ENCODE measurements at regions not wholly inside any gene's neighbourhood (a gene's known extent, or its start where the extent isn't known, plus 50 kb on each side); places are given as distances from the start of the nearest gene placed in this dataset.

DNA sequence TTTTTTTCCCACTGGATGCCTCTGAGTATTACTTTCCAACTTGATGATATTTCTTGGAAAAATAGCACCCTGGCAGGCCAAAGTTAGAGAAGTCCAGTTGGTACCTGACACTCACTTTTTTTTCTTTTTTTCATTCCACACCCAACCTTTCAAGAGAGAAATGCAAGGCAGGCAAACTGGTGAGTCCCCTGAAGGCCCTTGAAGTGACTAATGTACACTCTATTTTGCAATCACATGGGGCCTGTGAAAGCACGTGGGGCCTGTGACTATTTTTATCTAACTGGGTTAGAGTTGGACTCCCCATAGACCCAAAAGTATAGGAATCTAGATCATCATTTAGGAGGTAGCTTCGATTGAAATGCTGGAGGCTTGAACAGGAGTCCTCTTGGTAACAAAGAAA lies 316.7 kb downstream of the CHL1 start:
- WGBS (ENCODE audit: low lambda C conversion rate) = 5% methylated on average over 2 of the region's 2 CpGs
- Histone ChIP-seq H3K4me2 (no peak overlapping the region), H3K36me3 (replicated peaks in 1 of 2; ENCODE audit: control insufficient read depth in 1 of 2, insufficient read depth in 2 of 2, low read length in 1 of 2) (no peaks in the 10 kb centered on the region), H3F3A (replicated peaks; ENCODE audit: insufficient read depth) (no peaks in the 10 kb centered on the region), H3K9me3 (peaks cover 4% of the 10 kb centered on the region; the same call in 1 of the 2 replicates), H3K27ac (ENCODE audit: low read depth in 2 of 2, low read length in 1 of 2) (no peak overlapping the region), H3K9ac (no peak overlapping the region), H3K4me1 (ENCODE audit: control insufficient read depth in 1 of 2, insufficient read depth in 2 of 2, low read depth in 1 of 2, low read length in 1 of 2) (no peaks in the 10 kb centered on the region), H4K20me1 (ENCODE audit: insufficient read depth) (no peaks in the 10 kb centered on the region), H3K4me3 (ENCODE audit: low read depth in 2 of 2, low read length in 1 of 2) (no peak overlapping the region), H3K27me3 (ENCODE audit: insufficient read depth) (no peaks in the 10 kb centered on the region), H3K79me2 (ENCODE audit: insufficient read depth) (no peaks in the 10 kb centered on the region), H3K9me2 (no peaks in the 10 kb centered on the region), H2AFZ (ENCODE audit: low read depth) (no peak overlapping the region)
- DNase-seq = no peak
- CTCF ChIA-PET = interaction anchor here (0.9 kb wide), 1 partner anchor 48 kb away, joined by 4 read pairs; no protein-coding TSS in a partner anchor
- TF ChIP-seq JUND (IDR thresholded peaks at IDR 0.05) (no peak), YY1 (IDR thresholded peaks at IDR 0.05; ENCODE audit: low read depth) (no peak), FOXM1 (IDR thresholded peaks at IDR 0.05; ENCODE audit: low read depth) (no peak), POLR2AphosphoS5 (IDR thresholded peaks at IDR 0.05; ENCODE audit: low read depth, low read length) (no peak), GATA2 (CRISPR knock-in tag; IDR thresholded peaks at IDR 0.05) (no peak), MXI1 (IDR thresholded peaks at IDR 0.05; ENCODE audit: low read depth, low read length) (no peak), RAD21 (IDR thresholded peaks at IDR 0.05; ENCODE audit: low read length) (no peak), GABPA (IDR thresholded peaks at IDR 0.05; ENCODE audit: low read depth) (no peak), FOSL2 (IDR thresholded peaks at IDR 0.05; ENCODE audit: borderline replicate concordance, low read depth) (no peak), CHD2 (IDR thresholded peaks at IDR 0.05; ENCODE audit: low read length, partially characterized antibody) (no peak), EP300 (IDR thresholded peaks at IDR 0.05; ENCODE audit: borderline replicate concordance in 1 of 2, low read depth in 1 of 2, low read length in 1 of 2) (no peak), MEF2A (IDR thresholded peaks at IDR 0.05; ENCODE audit: borderline replicate concordance, low read depth) (no peak), RXRA (IDR thresholded peaks at IDR 0.05; ENCODE audit: borderline replicate concordance, low read depth) (no peak), TAF1 (IDR thresholded peaks at IDR 0.05; ENCODE audit: borderline replicate concordance, low read depth, low read length) (no peak), TEAD4 (IDR thresholded peaks at IDR 0.05; ENCODE audit: borderline replicate concordance, insufficient read depth) (no peak), NFIC (IDR thresholded peaks at IDR 0.05; ENCODE audit: borderline replicate concordance) (no peak)
- TF ChIP-seq, protein P1, sequence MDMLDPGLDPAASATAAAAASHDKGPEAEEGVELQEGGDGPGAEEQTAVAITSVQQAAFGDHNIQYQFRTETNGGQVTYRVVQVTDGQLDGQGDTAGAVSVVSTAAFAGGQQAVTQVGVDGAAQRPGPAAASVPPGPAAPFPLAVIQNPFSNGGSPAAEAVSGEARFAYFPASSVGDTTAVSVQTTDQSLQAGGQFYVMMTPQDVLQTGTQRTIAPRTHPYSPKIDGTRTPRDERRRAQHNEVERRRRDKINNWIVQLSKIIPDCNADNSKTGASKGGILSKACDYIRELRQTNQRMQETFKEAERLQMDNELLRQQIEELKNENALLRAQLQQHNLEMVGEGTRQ (IDR thresholded peaks at IDR 0.05; ENCODE audit: borderline replicate concordance, low read depth, low read length) = no peak
- TF ChIP-seq, protein P2, sequence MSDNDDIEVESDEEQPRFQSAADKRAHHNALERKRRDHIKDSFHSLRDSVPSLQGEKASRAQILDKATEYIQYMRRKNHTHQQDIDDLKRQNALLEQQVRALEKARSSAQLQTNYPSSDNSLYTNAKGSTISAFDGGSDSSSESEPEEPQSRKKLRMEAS (IDR thresholded peaks at IDR 0.05; ENCODE audit: low read depth) = no peak
- TF ChIP-seq, protein P3, sequence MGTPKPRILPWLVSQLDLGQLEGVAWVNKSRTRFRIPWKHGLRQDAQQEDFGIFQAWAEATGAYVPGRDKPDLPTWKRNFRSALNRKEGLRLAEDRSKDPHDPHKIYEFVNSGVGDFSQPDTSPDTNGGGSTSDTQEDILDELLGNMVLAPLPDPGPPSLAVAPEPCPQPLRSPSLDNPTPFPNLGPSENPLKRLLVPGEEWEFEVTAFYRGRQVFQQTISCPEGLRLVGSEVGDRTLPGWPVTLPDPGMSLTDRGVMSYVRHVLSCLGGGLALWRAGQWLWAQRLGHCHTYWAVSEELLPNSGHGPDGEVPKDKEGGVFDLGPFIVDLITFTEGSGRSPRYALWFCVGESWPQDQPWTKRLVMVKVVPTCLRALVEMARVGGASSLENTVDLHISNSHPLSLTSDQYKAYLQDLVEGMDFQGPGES (IDR thresholded peaks at IDR 0.05; ENCODE audit: low read depth, low read length) = no peak
- TF ChIP-seq, protein P4, sequence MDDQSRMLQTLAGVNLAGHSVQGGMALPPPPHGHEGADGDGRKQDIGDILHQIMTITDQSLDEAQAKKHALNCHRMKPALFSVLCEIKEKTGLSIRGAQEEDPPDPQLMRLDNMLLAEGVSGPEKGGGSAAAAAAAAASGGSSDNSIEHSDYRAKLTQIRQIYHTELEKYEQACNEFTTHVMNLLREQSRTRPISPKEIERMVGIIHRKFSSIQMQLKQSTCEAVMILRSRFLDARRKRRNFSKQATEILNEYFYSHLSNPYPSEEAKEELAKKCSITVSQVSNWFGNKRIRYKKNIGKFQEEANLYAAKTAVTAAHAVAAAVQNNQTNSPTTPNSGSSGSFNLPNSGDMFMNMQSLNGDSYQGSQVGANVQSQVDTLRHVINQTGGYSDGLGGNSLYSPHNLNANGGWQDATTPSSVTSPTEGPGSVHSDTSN (IDR thresholded peaks at IDR 0.05) = no peak
- POLR2A ChIA-PET = no interaction called here
